ENCODE measurements at regions not wholly inside any gene's neighbourhood (a gene's known extent, or its start where the extent isn't known, plus 50 kb on each side); places are given as distances from the start of the nearest gene placed in this dataset.

GRCh38 chr2:145710303-145710702 lies 1190.4 kb upstream of the ZEB2 start:
- no peak for DNase-seq

DNA sequence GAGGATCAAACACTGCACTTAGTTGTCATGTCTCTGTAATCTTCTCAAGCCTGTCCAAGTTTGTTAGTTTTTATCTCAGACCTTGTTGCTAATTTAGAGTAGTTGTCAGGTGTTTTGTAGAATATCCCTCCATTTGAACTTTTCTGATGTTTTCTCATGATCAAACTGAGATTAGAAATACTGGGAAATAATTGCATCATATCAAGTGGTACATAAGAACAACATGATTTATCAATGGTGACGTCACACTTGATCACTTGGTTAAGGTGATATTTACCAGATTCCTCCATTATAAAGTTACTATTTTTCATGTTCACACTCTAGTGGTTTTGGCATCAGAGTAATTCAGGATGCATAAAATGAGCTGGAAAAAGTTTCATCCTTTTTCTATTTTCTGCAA lies 1182.4 kb upstream of the ZEB2 start:
- no peak for DNase-seq

DNA sequence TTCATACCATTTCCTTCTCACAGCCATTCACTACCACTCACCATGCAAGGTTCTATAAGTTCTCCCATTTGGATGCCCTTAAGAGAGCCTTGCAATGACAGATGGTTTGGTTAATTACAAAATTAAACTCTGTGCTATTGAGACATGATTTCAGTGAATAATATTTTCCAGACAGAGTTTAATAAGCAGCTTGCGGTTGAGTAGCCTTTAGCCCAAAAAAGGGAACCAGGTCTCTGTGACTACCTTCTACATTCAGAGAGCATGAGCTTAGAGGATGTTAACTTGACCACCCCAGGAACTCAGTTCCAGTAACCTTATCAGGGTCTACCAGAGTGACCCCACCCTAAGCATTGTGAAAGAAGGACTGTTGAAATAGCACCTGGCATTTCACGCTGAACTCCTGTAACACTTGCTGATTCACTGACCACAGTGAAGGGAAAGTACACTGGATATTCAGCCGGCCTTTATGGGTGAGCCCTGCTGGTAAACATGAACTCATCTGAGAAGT lies 1173.1 kb upstream of the ZEB2 start:
- DNase-seq, result no peak

- DNase-seq, result no peak
These were observed 1171.7 kb upstream of the ZEB2 start for GRCh38 chr2:145691659-145692058.

- DNase-seq, result no peak
These were observed 1170.4 kb upstream of the ZEB2 start for GRCh38 chr2:145690183-145690778.

DNA sequence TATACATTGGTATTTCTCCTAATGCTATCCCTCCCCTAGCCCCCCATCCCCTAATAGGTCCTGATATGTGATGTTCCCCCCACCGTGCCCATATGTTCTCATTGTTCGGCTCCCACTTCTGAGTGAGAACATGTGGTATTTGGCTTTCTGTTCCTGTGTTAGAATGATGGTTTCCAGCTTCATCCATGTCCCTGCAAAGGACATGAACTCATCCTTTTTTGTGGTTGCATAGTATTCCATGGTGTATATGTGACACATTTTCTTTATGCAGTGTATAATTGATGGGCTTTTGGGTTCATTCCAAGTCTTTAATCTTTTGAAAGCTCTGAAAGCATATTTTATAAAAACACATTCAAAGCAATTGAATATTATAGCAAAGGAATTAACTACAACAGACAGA lies 1169.4 kb upstream of the ZEB2 start:
- no peak for DNase-seq

GRCh38 chr2:145688156-145688555 lies 1168.2 kb upstream of the ZEB2 start:
- DNase-seq, result no peak

DNA sequence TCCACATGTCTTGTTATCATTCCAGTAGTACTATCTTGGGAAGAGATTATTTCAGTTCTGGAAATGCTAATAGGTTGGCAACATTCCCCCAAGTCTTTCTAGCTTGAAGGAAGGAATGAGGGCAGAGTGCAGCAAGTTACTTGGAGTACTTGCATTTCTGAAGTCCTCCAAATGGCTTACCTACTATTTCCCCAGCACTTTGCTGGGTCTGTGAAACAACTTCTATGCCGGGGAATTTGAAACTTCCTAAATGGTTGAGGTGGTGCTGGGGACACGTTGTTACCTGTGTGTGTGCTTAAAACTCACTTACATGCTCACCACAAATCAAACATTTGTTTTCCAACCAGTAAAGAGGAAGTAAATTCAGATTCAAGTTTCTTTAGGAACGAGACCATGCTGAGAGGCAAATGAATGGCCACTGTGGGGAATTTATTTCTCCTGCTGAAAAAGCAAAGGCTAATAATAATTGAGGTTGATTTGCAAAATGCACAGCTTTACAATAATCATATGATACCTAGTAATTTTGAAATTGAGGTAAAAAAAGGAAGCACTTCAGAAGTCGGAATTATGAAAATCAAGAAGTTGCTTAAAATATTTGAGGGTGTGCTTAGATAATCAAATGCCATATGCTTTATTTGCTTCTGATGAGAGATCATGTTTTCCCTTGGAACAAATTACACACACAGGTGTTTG lies 1167.7 kb upstream of the ZEB2 start:
- DNase-seq, result no peak

DNA sequence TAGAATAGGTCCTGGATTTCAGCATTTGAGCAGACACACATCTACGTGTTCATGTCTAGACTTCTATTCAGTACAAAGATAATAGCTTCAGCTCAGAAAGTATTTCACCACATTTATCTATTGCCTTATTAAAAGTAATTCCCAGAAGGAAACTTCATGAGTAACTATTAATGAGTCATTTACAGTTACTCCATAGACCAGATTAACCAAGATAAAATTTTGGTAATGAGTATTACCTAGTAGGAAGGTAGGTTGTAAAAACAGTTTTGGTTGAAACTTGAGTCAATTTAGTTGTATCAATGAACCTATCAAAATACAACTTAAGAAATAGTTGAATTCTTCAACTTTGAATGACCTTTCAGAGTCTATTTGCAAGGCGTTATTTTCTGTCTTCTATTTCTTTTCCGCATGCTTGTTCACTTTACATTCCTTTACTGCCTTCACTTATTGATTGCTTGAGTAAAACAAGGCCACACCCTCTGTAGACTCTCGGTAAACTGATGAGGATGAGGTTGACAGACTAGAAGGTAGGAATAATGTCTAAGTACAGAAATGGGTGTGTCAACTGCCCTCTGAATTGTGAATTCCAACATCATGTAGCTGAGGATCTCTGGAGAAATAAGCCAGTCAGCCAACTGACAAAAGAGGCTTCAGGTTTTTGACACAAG lies 1165.6 kb upstream of the ZEB2 start:
- no peak for DNase-seq

DNA sequence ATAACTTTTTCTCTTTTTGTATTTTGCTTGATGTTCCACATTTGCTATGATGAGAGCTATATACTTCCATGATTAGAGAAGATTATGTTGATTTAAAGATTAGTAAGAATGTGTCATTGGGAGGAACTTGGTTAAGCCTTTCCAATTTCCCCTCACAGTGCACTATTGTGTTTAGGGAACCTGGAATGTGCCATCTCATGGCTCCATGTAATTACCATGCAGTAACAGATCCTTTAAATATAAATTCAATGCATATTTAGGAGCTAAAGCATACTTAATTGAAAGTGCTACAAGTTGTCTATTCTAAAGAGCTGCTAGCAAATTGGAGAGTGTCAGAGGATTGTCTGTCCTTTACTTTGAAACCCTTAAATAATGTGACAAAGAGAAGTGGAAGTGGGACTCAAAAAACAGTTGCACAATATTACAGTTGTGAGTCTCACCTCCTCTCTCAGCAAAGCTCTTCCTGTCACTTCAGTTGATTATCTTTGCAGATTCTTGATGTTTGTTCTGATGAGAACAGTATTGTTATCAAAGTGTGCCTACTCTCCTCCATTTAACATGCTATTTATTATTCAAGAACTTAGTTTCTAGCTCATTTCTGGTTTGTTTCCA lies 1162.7 kb upstream of the ZEB2 start:
- no peak for DNase-seq

GRCh38 chr2:145680276-145680675 lies 1160.4 kb upstream of the ZEB2 start:
- no peak for DNase-seq

DNA sequence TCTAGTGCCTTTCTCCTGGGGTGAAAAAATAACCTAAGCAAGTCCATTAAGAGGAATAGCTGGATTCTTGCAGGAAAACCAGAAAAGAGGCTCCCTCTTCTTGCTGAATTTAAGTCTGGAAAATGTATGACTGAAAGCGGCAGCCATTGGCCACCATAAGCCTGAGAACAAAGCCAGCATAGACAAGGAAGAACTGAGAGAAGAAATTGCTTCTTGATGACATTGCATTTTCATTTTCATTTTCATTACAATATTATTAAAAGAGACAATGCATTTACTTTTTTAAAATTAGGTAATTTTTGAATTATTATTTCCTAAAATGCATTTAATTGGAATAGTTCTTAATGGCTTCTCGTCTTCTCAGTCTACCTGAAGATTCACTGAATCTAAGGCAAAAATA lies 1157.5 kb upstream of the ZEB2 start:
- DNase-seq, result no peak

DNA sequence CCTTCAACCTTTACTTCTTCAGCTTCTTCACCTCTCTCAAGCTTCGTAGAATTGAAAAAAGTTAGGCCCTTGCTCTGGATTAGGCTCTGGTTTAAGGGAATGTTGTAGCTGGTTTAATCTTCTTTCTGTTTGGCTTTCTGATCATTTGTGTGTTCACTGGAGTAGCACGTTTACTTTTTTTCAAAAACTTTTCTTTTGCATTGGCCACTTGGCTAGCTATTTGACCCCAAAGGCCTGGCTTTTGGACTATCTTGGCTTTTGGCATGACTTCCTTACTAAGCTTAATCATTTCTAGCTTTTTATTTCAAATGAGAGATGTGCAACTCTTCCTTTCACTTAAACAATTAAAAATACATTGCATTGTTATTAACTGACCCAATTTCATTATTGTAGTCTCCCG lies 1154.8 kb upstream of the ZEB2 start:
- no peak for DNase-seq

GRCh38 chr2:145669301-145669700 lies 1149.4 kb upstream of the ZEB2 start:
- no peak for DNase-seq

- DNase-seq, result no peak
These were observed 1146.6 kb upstream of the ZEB2 start for GRCh38 chr2:145666552-145666951.

DNA sequence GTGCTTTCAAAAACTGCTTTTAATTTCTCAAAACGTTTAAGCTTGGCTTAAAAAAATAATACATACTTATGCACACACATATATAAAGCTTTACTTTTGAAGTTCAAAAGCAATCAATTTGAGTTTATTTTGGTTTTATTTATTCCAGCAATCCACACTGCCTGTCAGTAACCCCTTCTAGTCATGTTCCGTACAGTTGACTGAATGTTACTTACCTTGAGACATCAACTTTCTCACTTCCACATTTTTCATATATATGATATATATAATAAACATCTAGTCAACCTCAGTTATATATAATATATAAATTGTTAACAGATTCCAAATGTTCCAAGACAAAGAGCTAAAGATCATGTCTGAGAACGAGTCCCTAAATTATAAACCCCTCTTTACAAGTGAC lies 1137.3 kb upstream of the ZEB2 start:
- DNase-seq, result no peak

DNA sequence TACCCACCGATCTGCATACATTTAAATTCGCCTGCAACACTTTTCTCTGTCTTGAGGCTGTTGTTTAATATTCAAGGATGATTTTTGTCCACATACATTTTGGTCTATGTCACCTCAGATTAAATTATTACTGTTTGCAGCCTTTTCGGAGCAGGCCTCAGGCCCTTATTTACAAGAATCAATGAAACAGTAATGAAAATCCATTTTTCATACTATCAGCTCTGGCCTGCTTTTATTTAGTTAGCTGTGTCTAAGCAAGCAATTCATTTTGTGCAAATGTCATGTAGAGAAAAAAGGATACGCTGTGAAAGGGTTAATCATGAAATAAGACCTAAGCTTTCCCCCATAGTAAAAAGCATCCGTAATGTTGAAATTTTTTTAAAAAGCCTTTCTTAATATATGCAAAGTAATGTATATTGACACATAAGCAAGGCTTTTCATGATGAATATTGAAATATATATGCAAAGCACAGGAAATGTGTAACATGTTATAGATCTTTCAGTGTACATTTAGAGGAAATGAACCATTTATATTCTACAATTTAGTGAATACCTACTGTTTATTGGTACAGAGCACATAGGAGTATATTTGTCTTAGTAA lies 1135.3 kb upstream of the ZEB2 start:
- DNase-seq, result no peak

GRCh38 chr2:145654746-145655145 lies 1134.8 kb upstream of the ZEB2 start:
- no peak for DNase-seq

GRCh38 chr2:145654156-145654555 lies 1134.2 kb upstream of the ZEB2 start:
- DNase-seq, result no peak

DNA sequence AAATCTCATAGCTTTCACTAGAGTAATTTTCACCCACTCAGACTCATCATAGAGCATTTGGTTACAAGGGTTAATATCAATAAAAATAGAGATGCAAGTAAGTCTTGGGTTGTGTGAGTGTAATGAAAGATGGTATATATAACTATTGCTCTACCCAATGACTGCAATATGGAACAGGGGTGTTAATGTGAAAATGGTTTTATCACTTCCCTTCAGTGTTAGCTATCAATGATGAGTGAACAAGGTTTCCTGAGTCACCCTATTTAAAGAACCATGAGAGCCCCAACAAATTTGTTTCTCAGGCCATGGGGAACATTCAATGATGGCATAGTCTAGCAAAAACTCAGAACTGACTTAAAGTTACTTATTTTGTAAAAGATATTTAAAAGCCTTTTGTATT lies 1133.6 kb upstream of the ZEB2 start:
- no peak for DNase-seq

DNA sequence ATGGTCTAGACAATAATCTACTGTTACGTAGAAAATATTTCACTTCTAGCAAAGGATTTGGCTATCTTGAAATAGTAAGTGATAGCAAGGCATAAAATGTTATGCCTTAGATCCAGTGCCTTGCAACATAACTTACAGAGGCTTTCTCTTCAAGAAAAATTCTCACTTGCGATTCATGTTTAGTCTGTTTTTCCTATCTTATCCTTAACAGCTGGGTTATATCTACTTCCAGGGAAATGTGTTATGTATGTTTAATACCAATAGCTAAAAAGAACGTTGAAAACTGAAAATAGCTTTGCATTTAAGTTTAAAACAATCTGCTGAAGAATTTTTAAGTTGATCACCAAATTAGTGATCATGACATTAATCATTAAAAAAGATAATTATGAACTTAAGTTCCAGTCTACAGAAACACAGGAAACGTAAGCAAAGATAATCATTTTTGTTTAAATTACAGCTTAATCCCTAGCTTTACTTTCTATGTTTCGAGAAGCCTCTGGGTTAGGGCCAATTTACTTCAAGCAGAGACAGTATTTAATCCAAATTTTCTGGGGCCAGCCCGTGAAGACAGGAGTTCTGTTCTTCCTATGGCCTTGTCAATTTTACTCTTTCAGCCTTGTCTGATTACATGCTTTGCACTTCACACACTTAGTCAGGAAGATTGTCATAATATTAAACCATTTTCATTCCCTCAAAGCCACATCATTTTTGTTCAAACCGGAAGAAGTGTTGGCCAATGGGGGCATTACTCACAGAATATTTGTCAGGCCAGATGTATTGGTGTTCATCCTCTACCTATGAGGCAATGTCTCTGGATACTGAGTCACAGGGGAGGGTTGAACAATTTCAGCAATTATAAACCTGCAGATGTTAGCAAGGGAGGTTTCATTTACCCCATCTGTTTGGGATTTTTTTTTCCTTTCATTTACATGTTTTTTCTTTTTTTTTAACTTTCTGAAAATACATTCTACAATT lies 1132.9 kb upstream of the ZEB2 start:
- no peak for DNase-seq

DNA sequence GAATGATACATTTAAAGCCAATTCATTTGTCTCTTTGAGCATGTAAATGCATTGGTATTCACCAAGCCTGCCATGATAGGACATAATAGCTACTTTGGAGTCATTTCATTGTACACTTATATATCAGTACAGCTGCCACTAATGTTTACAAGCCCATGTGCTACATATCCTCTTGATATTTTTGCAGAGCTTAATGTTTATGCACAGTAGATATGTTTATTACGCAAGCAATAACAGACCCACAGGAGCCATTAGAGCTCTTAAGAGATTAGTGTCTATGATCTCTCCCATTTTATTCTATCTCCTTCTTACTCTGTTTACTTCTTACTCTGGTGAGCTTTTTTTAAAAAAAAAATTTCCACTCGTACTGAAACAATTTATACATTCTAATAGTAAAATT lies 1132.1 kb upstream of the ZEB2 start:
- DNase-seq, result no peak

All from GOT3 (cell line).